HepG2 (cell line): ENCODE measurements at regions not wholly inside any gene's neighbourhood (a gene's known extent, or its start where the extent isn't known, plus 50 kb on each side); places are given as distances from the start of the nearest gene placed in this dataset.

ENCODE experiments used
- ATAC-seq: fragments of 200-7000 bp; cut with Tn5 transposase; 3 replicates; pipeline ENCODE4 v1.9.1; 2020; ENCODE audit warnings: mild to moderate bottlenecking, moderate library complexity
- BruUV-seq: library from RNA; stranded (reverse); fragments of 400-500 nt; replicated peaks from 2 replicates; lab custom pipeline; 2021; lab: Mats Ljungman, UMichigan
- CTCF ChIA-PET: fragments of 300-600 bp; formaldehyde crosslinking; extraction: SDS; loops from one replicate; lab custom pipeline; 2021; ENCODE audit warnings: low total read pairs, inconsistent platforms, low intra/inter-chr PET ratio; lab: Yijun Ruan, JAX
- POLR2A ChIA-PET: fragments of 350-600 bp; sonication (Branson Sonifier 250); formaldehyde crosslinking; loops from one replicate; lab custom pipeline; 2020; ENCODE audit warnings: antibody characterized with exemption, inconsistent platforms; lab: Yijun Ruan, JAX
- DNase-seq: peaks from one replicate; pipeline ENCODE4 v3.0.0-alpha.2; 2015; ENCODE audit warnings: low spot score
- FAIRE-seq: peaks from 3 replicates; lab custom pipeline; 2011; peaks lifted over from hg19 to GRCh38; lab: Jason Lieb, UNC
- H2AFZ ChIP-seq: one replicate; pipeline ENCODE4 v1.6.1; 2011; ENCODE audit warnings: low read length, inconsistent platforms
- H3K27ac ChIP-seq: fragments of 300-600 bp; 3 replicates; pipeline ENCODE4 v1.8.0; 2011; ENCODE audit warnings: mixed run types, mild to moderate bottlenecking, mixed read lengths, low read length, inconsistent platforms; ENCODE audit not compliant: insufficient read depth; ENCODE audit errors: extremely low read length
- H3K27me3 ChIP-seq, 2 experiments: fragments of 200-600 bp in 1 of 2; 2 replicates in 1 of 2; 3 replicates in 1 of 2; pipeline versions ENCODE4 v1.6.0 to v1.8.0; 2011; ENCODE audit warnings: low read length in 2 of 2, mild to moderate bottlenecking in 2 of 2, moderate library complexity in 2 of 2, inconsistent platforms in 1 of 2; ENCODE audit not compliant: insufficient read depth in 2 of 2, control insufficient read depth in 1 of 2
- H3K36me3 ChIP-seq, 2 experiments: fragments of 200-600 bp in 1 of 2; replicated peaks in 1 of 2; 2 replicates in 1 of 2; 3 replicates in 1 of 2; pipeline versions ENCODE4 v1.5.1 to v1.8.0; 2011; ENCODE audit warnings: low read length in 2 of 2, inconsistent platforms in 1 of 2; ENCODE audit not compliant: insufficient read depth in 2 of 2, control insufficient read depth in 1 of 2
- H3K4me1 ChIP-seq: 2 replicates; pipeline ENCODE4 v1.5.1; 2012; ENCODE audit warnings: low read length, inconsistent platforms; ENCODE audit not compliant: insufficient read depth
- H3K4me2 ChIP-seq: 2 replicates; pipeline ENCODE4 v1.6.0; 2011; ENCODE audit warnings: low read depth, low read length, inconsistent platforms
- H3K4me3 ChIP-seq, 3 experiments: fragments of 200-600 bp in 1 of 3; sonication (generic), shearing (Covaris generic) in 1 of 3; replicated peaks in 1 of 3; 2 replicates each; pipeline ENCODE4 v1.5.1; 2011 to 2016; ENCODE audit warnings: low read length in 3 of 3, inconsistent platforms in 2 of 3, low read depth in 2 of 3, mild to moderate bottlenecking in 2 of 3, control low read depth in 1 of 3, mixed read lengths in 1 of 3; ENCODE audit not compliant: insufficient read depth in 1 of 3
- H3K79me2 ChIP-seq: one replicate; pipeline ENCODE4 v1.6.1; 2011; ENCODE audit warnings: low read length, inconsistent platforms; ENCODE audit not compliant: insufficient read depth
- H3K9ac ChIP-seq: 2 replicates; pipeline ENCODE4 v1.6.0; 2011; ENCODE audit warnings: mild to moderate bottlenecking, low read depth, low read length, inconsistent platforms; ENCODE audit not compliant: insufficient read depth
- H3K9me3 ChIP-seq: 2 replicates; pipeline ENCODE4 v1.5.1; 2012; ENCODE audit warnings: mild to moderate bottlenecking, low read length
- H4K20me1 ChIP-seq: 2 replicates; pipeline ENCODE4 v1.6.0; 2011; ENCODE audit warnings: inconsistent platforms, mild to moderate bottlenecking, low read length, moderate library complexity; ENCODE audit not compliant: insufficient read depth
- ATF7 ChIP-seq, 2 experiments: fragments of 450-650 bp in 1 of 2; sonication (generic) in 1 of 2; formaldehyde crosslinking in 1 of 2; IDR thresholded peaks; 2 replicates each; pipeline versions ENCODE4 v1.4.0 to v1.6.1; 2016 to 2020; ENCODE audit warnings: antibody characterized with exemption in 1 of 2, mild to moderate bottlenecking in 1 of 2, missing genetic modification reagents in 1 of 2
- BRF2 ChIP-seq: sonication (generic); formaldehyde crosslinking; IDR thresholded peaks from 2 replicates; pipeline ENCODE4 v1.8.1; 2022; ENCODE audit warnings: mild to moderate bottlenecking, missing genetic modification reagents
- EHMT2 ChIP-seq: fragments of 200-600 bp; sonication (generic); IDR thresholded peaks from 2 replicates; pipeline ENCODE4 v1.7.0; 2017; ENCODE audit warnings: antibody characterized with exemption, low read depth, low read length, borderline replicate concordance
- FOXC1 ChIP-seq: sonication (generic); formaldehyde crosslinking; IDR thresholded peaks from 2 replicates; pipeline ENCODE4 v1.8.0; 2022; ENCODE audit warnings: mild to moderate bottlenecking, missing genetic modification reagents, borderline replicate concordance
- KDM2A ChIP-seq: sonication (generic); formaldehyde crosslinking; IDR thresholded peaks from 2 replicates; pipeline ENCODE4 v1.4.0; 2020; ENCODE audit warnings: low read depth, missing genetic modification reagents, borderline replicate concordance
- MZF1 ChIP-seq: sonication (generic); formaldehyde crosslinking; IDR thresholded peaks from 2 replicates; pipeline ENCODE4 v1.8.1; 2023; ENCODE audit warnings: mild to moderate bottlenecking, missing genetic modification reagents, borderline replicate concordance
- SATB2 ChIP-seq: sonication (generic); formaldehyde crosslinking; IDR thresholded peaks from 2 replicates; pipeline ENCODE4 v1.5.0; 2020; ENCODE audit warnings: missing genetic modification reagents
- SMC3 ChIP-seq: IDR thresholded peaks from 2 replicates; pipeline ENCODE4 v1.6.1; 2011; ENCODE audit warnings: low read length, improper control_type of control experiment
- SP4 ChIP-seq: sonication (generic); formaldehyde crosslinking; IDR thresholded peaks from 2 replicates; pipeline ENCODE4 v1.8.1; 2023; ENCODE audit warnings: mild to moderate bottlenecking, missing genetic modification reagents
- TRIM24 ChIP-seq: sonication (generic); formaldehyde crosslinking; IDR thresholded peaks from 2 replicates; pipeline ENCODE4 v1.8.0; 2022; ENCODE audit warnings: mild to moderate bottlenecking, missing genetic modification reagents
- ZFP62 ChIP-seq: sonication (generic); formaldehyde crosslinking; IDR thresholded peaks from 2 replicates; pipeline ENCODE4 v1.4.0; 2020; ENCODE audit warnings: missing genetic modification reagents
- ZNF121 ChIP-seq: sonication (generic); formaldehyde crosslinking; IDR thresholded peaks from 2 replicates; pipeline ENCODE4 v1.5.0; 2020; ENCODE audit warnings: mild to moderate bottlenecking, missing genetic modification reagents
- ZNF274 ChIP-seq: sonication (generic); formaldehyde crosslinking; IDR thresholded peaks from 2 replicates; pipeline ENCODE4 v1.5.1; 2020; ENCODE audit warnings: mild to moderate bottlenecking, missing genetic modification reagents
- ZNF337 ChIP-seq: sonication (generic); formaldehyde crosslinking; IDR thresholded peaks from 2 replicates; pipeline ENCODE4 v1.5.1; 2020; ENCODE audit warnings: missing genetic modification reagents, low read depth, mild to moderate bottlenecking, borderline replicate concordance
- ZNF619 ChIP-seq: sonication (generic); formaldehyde crosslinking; IDR thresholded peaks from 2 replicates; pipeline ENCODE4 v1.4.0; 2020; ENCODE audit warnings: mild to moderate bottlenecking, missing genetic modification reagents
- WGBS: methylation state at CpG from one replicate; pipeline ENCODE4 v1.1.6; 2017; ENCODE audit warnings: low lambda C conversion rate; 5-methylcytosine and 5-hydroxymethylcytosine counted together
- in situ Hi-C: cut with HindIII; loops from 2 replicates; pipeline ENCODE4 v1.10.0; 2017; ENCODE audit warnings: low pct_unique_long_range_greater_than_20kb; ENCODE audit not compliant: extremely low pct_ligation_motif_present
- intact Hi-C: fragments of 100-400 bp; cut with micrococcal nuclease; formaldehyde crosslinking; loops from one replicate; pipeline ENCODE4 v1.10.0; 2022; ENCODE audit not compliant: unreplicated experiment

- Histone ChIP-seq H3K4me1 (no peaks in the 10 kb centered on the region), H3K9me3 (no peaks in the 10 kb centered on the region), H3K9ac (no peak overlapping the region), H3K27ac (no peak overlapping the region), H2AFZ (no peak overlapping the region), H3K27me3 (no peaks in the 10 kb centered on the region), H3K4me2 (no peak overlapping the region), H3K79me2 (no peaks in the 10 kb centered on the region), H3K36me3 (no peaks in the 10 kb centered on the region), H4K20me1 (no peaks in the 10 kb centered on the region), H3K4me3 (no peak overlapping the region)
- in situ Hi-C loops (no loop called here), intact Hi-C loops (loop anchor here (2.0 kb wide), 1 partner anchor 918 kb away; no protein-coding TSS in a partner anchor)
- ChIA-PET POLR2A (no interaction called here), CTCF (no interaction called here)
- ATAC-seq = no peak
- no TSS peak for BruUV-seq
- DNase-seq = no peak
- TF ChIP-seq SMC3 (no peak), ZNF619 (CRISPR knock-in tag) (no peak), EHMT2 (no peak), TRIM24 (CRISPR knock-in tag) (no peak), ZNF274 (CRISPR knock-in tag) (no peak)
- WGBS = 0% methylated on average over 5 of the region's 5 CpGs
- FAIRE-seq = no peak
Measured at GRCh38 chr2:209322905-209323512, 100.8 kb upstream of the MAP2 start.

- DNase-seq (no peak), FAIRE-seq (no peak), ATAC-seq (no peak)
- WGBS = 0% methylated on average over 2 of the region's 2 CpGs
- ChIA-PET POLR2A (no interaction called here), CTCF (no interaction called here)
- H3K4me2 ChIP-seq = no peak overlapping the region
- no peak overlapping the region for H3K4me3 ChIP-seq
- no peak overlapping the region for H2AFZ ChIP-seq
- H3K36me3 ChIP-seq = no peaks in the 10 kb centered on the region
- in situ Hi-C loops = no loop called here
- H4K20me1 ChIP-seq = no peaks in the 10 kb centered on the region
- H3K9me3 ChIP-seq = no peaks in the 10 kb centered on the region
- no peaks in the 10 kb centered on the region for H3K79me2 ChIP-seq
- intact Hi-C loops = loop anchor here (2.0 kb wide), 1 partner anchor 919 kb away; no protein-coding TSS in a partner anchor
- no peak overlapping the region for H3K9ac ChIP-seq
- H3K27ac ChIP-seq = no peak overlapping the region
- no peaks in the 10 kb centered on the region for H3K27me3 ChIP-seq
- no TSS peak for BruUV-seq
- no peaks in the 10 kb centered on the region for H3K4me1 ChIP-seq
- TF ChIP-seq MZF1 (CRISPR knock-in tag) (no peak), FOXC1 (CRISPR knock-in tag) (no peak), BRF2 (no peak), SP4 (CRISPR knock-in tag) (no peak), KDM2A (CRISPR knock-in tag) (no peak), ZFP62 (CRISPR knock-in tag) (no peak), ZNF337 (CRISPR knock-in tag) (no peak), ATF7 (IDR thresholded peaks at IDR 0.05) (no peak), ATF7 (CRISPR knock-in tag; IDR thresholded peaks at IDR 0.05) (no peak), SATB2 (CRISPR knock-in tag) (no peak), ZNF121 (CRISPR knock-in tag) (no peak)
Measured at GRCh38 chr2:209323738-209324137, 100.1 kb upstream of the MAP2 start.
